IMR-90 (cell line): ENCODE measurements at regions not wholly inside any gene's neighbourhood (a gene's known extent, or its start where the extent isn't known, plus 50 kb on each side); places are given as distances from the start of the nearest gene placed in this dataset.

ENCODE experiments used
- ATAC-seq: fragments of 200-7000 bp; cut with Tn5 transposase; 2 replicates; pipeline ENCODE4 v1.9.1; 2020; ENCODE audit warnings: low read depth, mild to moderate bottlenecking, moderate library complexity
- BruUV-seq: library from RNA; stranded (reverse); fragments of 400-500 nt; replicated peaks from 2 replicates; lab custom pipeline; 2021; lab: Mats Ljungman, UMichigan
- CTCF ChIA-PET: fragments of 300-600 bp; formaldehyde crosslinking; extraction: SDS; loops from one replicate; lab custom pipeline; 2021; ENCODE audit warnings: antibody characterized with exemption; lab: Yijun Ruan, JAX
- POLR2A ChIA-PET: fragments of 300-600 bp; sonication (Branson Sonifier 250); formaldehyde crosslinking; loops from one replicate; lab custom pipeline; 2022; ENCODE audit warnings: antibody characterized with exemption; ENCODE audit not compliant: unreplicated experiment; lab: Charles Lee
- DNase-seq: peaks from one replicate; pipeline ENCODE4 v3.0.0; 2013
- H2AFZ ChIP-seq: replicated peaks from 2 replicates; pipeline ENCODE3; 2013; ENCODE audit warnings: low read length, mild to moderate bottlenecking; ENCODE audit not compliant: poor library complexity
- H2AK5ac ChIP-seq: 2 replicates; pipeline ENCODE4 v1.6.1; 2013; ENCODE audit warnings: low read depth, low read length, inconsistent platforms
- H2AK9ac ChIP-seq: replicated peaks from 2 replicates; pipeline ENCODE3; 2013; ENCODE audit warnings: mild to moderate bottlenecking, low read depth, low read length, moderate library complexity; ENCODE audit not compliant: poor library complexity
- H2BK120ac ChIP-seq: 2 replicates; pipeline ENCODE4 v1.6.1; 2013; ENCODE audit warnings: low read depth, low read length, inconsistent platforms
- H2BK15ac ChIP-seq: 3 replicates; pipeline ENCODE4 v1.6.1; 2013; ENCODE audit warnings: low read depth, low read length, inconsistent platforms
- H2BK20ac ChIP-seq: 2 replicates; pipeline ENCODE4 v1.6.1; 2013; ENCODE audit warnings: low read depth, mild to moderate bottlenecking, inconsistent platforms, low read length, moderate library complexity
- H2BK5ac ChIP-seq: 2 replicates; pipeline ENCODE4 v1.6.1; 2013; ENCODE audit warnings: mild to moderate bottlenecking, low read depth, low read length, inconsistent platforms; ENCODE audit not compliant: poor library complexity, severe bottlenecking
- H3K14ac ChIP-seq: replicated peaks from 2 replicates; pipeline ENCODE4 v1.6.1; 2013; ENCODE audit warnings: low read depth, low read length, inconsistent platforms
- H3K18ac ChIP-seq: 2 replicates; pipeline ENCODE4 v1.6.1; 2013; ENCODE audit warnings: low read depth, low read length, control low read depth
- H3K23ac ChIP-seq: 2 replicates; pipeline ENCODE4 v1.6.1; 2013; ENCODE audit warnings: low read depth, low read length, inconsistent platforms
- H3K27ac ChIP-seq: 2 replicates; pipeline ENCODE4 v1.5.1; 2013; ENCODE audit warnings: mild to moderate bottlenecking, control low read depth, low read length; ENCODE audit not compliant: insufficient read depth
- H3K27me3 ChIP-seq: 2 replicates; pipeline ENCODE4 v1.6.1; 2013; ENCODE audit warnings: low read length; ENCODE audit not compliant: control insufficient read depth, insufficient read depth
- H3K36me3 ChIP-seq: 2 replicates; pipeline ENCODE4 v1.6.1; 2013; ENCODE audit warnings: low read length, mixed read lengths; ENCODE audit not compliant: control insufficient read depth, insufficient read depth
- H3K4ac ChIP-seq: 2 replicates; pipeline ENCODE4 v1.6.1; 2013; ENCODE audit warnings: low read depth, low read length, inconsistent platforms
- H3K4me1 ChIP-seq: 2 replicates; pipeline ENCODE4 v1.6.1; 2013; ENCODE audit warnings: low read length, mixed read lengths; ENCODE audit not compliant: control insufficient read depth, insufficient read depth
- H3K4me2 ChIP-seq: 2 replicates; pipeline ENCODE4 v1.6.1; 2013; ENCODE audit warnings: low read depth, mild to moderate bottlenecking, control low read depth, low read length, moderate library complexity
- H3K4me3 ChIP-seq: 2 replicates; pipeline ENCODE4 v1.5.1; 2013; ENCODE audit warnings: low read depth, mild to moderate bottlenecking, control low read depth, low read length, moderate library complexity; ENCODE audit not compliant: insufficient read depth
- H3K56ac ChIP-seq: 2 replicates; pipeline ENCODE4 v1.6.1; 2013; ENCODE audit warnings: low read length, inconsistent platforms; ENCODE audit not compliant: insufficient read depth; ENCODE audit errors: extremely low read depth
- H3K79me1 ChIP-seq, 2 experiments: 2 replicates each; pipeline ENCODE4 v1.6.1; 2013; ENCODE audit warnings: low read length in 2 of 2, inconsistent platforms in 1 of 2, low read depth in 1 of 2
- H3K9ac ChIP-seq: 2 replicates; pipeline ENCODE4 v1.6.1; 2013; ENCODE audit warnings: low read depth, low read length, control low read depth
- H3K9me1 ChIP-seq: 2 replicates; pipeline ENCODE4 v1.6.1; 2013; ENCODE audit warnings: low read length, inconsistent platforms; ENCODE audit not compliant: insufficient read depth
- H3K9me3 ChIP-seq: 2 replicates; pipeline ENCODE4 v1.6.1; 2013; ENCODE audit warnings: low read length; ENCODE audit not compliant: control insufficient read depth, insufficient read depth
- H4K20me1 ChIP-seq: 2 replicates; pipeline ENCODE4 v1.6.1; 2013; ENCODE audit warnings: low read length, inconsistent platforms; ENCODE audit not compliant: insufficient read depth
- H4K5ac ChIP-seq: 2 replicates; pipeline ENCODE4 v1.6.1; 2013; ENCODE audit warnings: mild to moderate bottlenecking, low read depth, low read length, control low read depth
- H4K8ac ChIP-seq, 2 experiments: 2 replicates each; pipeline ENCODE4 v1.6.1; 2013; ENCODE audit warnings: low read depth in 2 of 2, low read length in 2 of 2, control low read depth in 1 of 2, inconsistent platforms in 1 of 2
- H4K91ac ChIP-seq: 2 replicates; pipeline ENCODE4 v1.6.1; 2013; ENCODE audit warnings: low read depth, low read length, inconsistent platforms; ENCODE audit not compliant: insufficient read depth
- MAFK ChIP-seq: IDR thresholded peaks from 2 replicates; pipeline ENCODE4 v1.6.1; 2012; ENCODE audit warnings: low read depth, low read length, improper control_type of control experiment
- NFE2L2 ChIP-seq: fragments of 150-350 bp; IDR thresholded peaks from 2 replicates; pipeline ENCODE4 v1.6.1; 2016; ENCODE audit warnings: low read depth, mild to moderate bottlenecking, low read length
- RAD21 ChIP-seq: IDR thresholded peaks from 2 replicates; pipeline ENCODE4 v1.6.1; 2012; ENCODE audit warnings: low read length, improper control_type of control experiment
- RCOR1 ChIP-seq: IDR thresholded peaks from 2 replicates; pipeline ENCODE4 v1.6.1; 2012; ENCODE audit warnings: mild to moderate bottlenecking, low read length, improper control_type of control experiment; ENCODE audit not compliant: insufficient replicate concordance
- RFX5 ChIP-seq: IDR thresholded peaks from 2 replicates; pipeline ENCODE4 v1.8.0; 2012; ENCODE audit warnings: low read depth, mild to moderate bottlenecking, low read length, moderate library complexity
- SMC3 ChIP-seq: fragments of 150-350 bp; IDR thresholded peaks from 2 replicates; pipeline ENCODE4 v1.6.1; 2016; ENCODE audit warnings: low read depth, mild to moderate bottlenecking, antibody characterized with exemption, low read length, moderate library complexity
- WGBS, 2 experiments: methylation state at CpG; one replicate each; pipeline versions ENCODE4 v1.1.5 to v1.1.7; 2013; ENCODE audit warnings: missing lambda C conversion rate in 2 of 2; ENCODE audit not compliant: insufficient read length in 1 of 2; ENCODE audit errors: extremely low coverage in 2 of 2; 5-methylcytosine and 5-hydroxymethylcytosine counted together
- dilution Hi-C: fragments of 300-500 bp; cut with HindIII; formaldehyde crosslinking; loops from one replicate; pipeline ENCODE4 v1.14.3; 2018; ENCODE audit warnings: low sequenced_read_pairs; ENCODE audit not compliant: unreplicated experiment
- in situ Hi-C: fragments of 300-500 bp; cut with MboI; formaldehyde crosslinking; loops from 3 replicates; pipeline ENCODE4 v1.14.3; 2019; ENCODE audit warnings: low sequenced_read_pairs, inconsistent platforms, mixed read lengths
- intact Hi-C: fragments of 100-400 bp; cut with micrococcal nuclease; formaldehyde crosslinking; loops from 2 replicates; pipeline ENCODE4 v1.10.0; 2022
- TF ChIP-seq, protein P1 (sequence below): conservative IDR thresholded peaks from 2 replicates; pipeline ENCODE4 v1.5.1; 2012; ENCODE audit warnings: mild to moderate bottlenecking, low read depth, low read length, improper control_type of control experiment

GRCh38 chrX:27086237-27086636 is 376.9 kb downstream of the PPP4R3C start:
- H3K27ac ChIP-seq = no peak overlapping the region
- H3K27me3 ChIP-seq = no peaks in the 10 kb centered on the region
- ChIA-PET POLR2A (no interaction called here), CTCF (no interaction called here)
- BruUV-seq = no TSS peak
- no peaks in the 10 kb centered on the region for H4K20me1 ChIP-seq
- H2AK5ac ChIP-seq = no peak overlapping the region
- no peak overlapping the region for H2BK120ac ChIP-seq
- no peaks in the 10 kb centered on the region for H3K36me3 ChIP-seq
- H4K8ac ChIP-seq = no peak overlapping the region
- H3K4ac ChIP-seq = no peak overlapping the region
- no peak overlapping the region for H4K91ac ChIP-seq
- no peak overlapping the region for H3K4me2 ChIP-seq
- in situ Hi-C loops (no loop called here), dilution Hi-C loops (no loop called here), intact Hi-C loops (no loop called here)
- no peaks in the 10 kb centered on the region for H3K79me1 ChIP-seq
- no peaks in the 10 kb centered on the region for H3K9me1 ChIP-seq
- H3K14ac ChIP-seq = no peak overlapping the region
- no peaks in the 10 kb centered on the region for H3K4me1 ChIP-seq
- no peak overlapping the region for H2BK20ac ChIP-seq
- ATAC-seq (no peak), DNase-seq (no peak)
- no peak overlapping the region for H3K9ac ChIP-seq
- no CpG with 5 or more reads among the region's 1 CpG for whole genome bisulfite sequencing, 2 experiments
- H3K56ac ChIP-seq = no peak overlapping the region
- H2BK5ac ChIP-seq = no peak overlapping the region
- H4K5ac ChIP-seq = no peak overlapping the region
- H3K9me3 ChIP-seq = peaks cover 4% of the 10 kb centered on the region; the same call in 1 of the 2 replicates
- H3K4me3 ChIP-seq = no peak overlapping the region
- TF ChIP-seq, protein P1, sequence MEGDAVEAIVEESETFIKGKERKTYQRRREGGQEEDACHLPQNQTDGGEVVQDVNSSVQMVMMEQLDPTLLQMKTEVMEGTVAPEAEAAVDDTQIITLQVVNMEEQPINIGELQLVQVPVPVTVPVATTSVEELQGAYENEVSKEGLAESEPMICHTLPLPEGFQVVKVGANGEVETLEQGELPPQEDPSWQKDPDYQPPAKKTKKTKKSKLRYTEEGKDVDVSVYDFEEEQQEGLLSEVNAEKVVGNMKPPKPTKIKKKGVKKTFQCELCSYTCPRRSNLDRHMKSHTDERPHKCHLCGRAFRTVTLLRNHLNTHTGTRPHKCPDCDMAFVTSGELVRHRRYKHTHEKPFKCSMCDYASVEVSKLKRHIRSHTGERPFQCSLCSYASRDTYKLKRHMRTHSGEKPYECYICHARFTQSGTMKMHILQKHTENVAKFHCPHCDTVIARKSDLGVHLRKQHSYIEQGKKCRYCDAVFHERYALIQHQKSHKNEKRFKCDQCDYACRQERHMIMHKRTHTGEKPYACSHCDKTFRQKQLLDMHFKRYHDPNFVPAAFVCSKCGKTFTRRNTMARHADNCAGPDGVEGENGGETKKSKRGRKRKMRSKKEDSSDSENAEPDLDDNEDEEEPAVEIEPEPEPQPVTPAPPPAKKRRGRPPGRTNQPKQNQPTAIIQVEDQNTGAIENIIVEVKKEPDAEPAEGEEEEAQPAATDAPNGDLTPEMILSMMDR = no peak
- TF ChIP-seq RCOR1 (no peak), RAD21 (no peak), NFE2L2 (no peak), RFX5 (no peak), MAFK (no peak), SMC3 (no peak)
- H2AFZ ChIP-seq = no peak overlapping the region
- no peak overlapping the region for H3K23ac ChIP-seq
- no peak overlapping the region for H2BK15ac ChIP-seq
- H3K18ac ChIP-seq = no peak overlapping the region
- no peak overlapping the region for H2AK9ac ChIP-seq
